VCaP (cell line): ENCODE measurements at regions not wholly inside any gene's neighbourhood (a gene's known extent, or its start where the extent isn't known, plus 50 kb on each side); places are given as distances from the start of the nearest gene placed in this dataset.

Source experiments
- H3K27ac ChIP-seq: fragments of 450-650 bp; 2 replicates; pipeline ENCODE4 v1.5.1; 2017
- CTCF ChIP-seq: fragments of 450-650 bp; conservative IDR thresholded peaks from 2 replicates; pipeline ENCODE4 v1.5.1; 2017; ENCODE audit warnings: mild to moderate bottlenecking, moderate library complexity

GRCh38 chr7:46243406-46243805 is 322.3 kb upstream of the IGFBP3 start:
- TF ChIP-seq CTCF: no peak
- H3K27ac ChIP-seq: no peak overlapping the region

GRCh38 chr7:46239846-46240245 is 318.8 kb upstream of the IGFBP3 start:
- no peak for TF ChIP-seq CTCF

GRCh38 chr7:46237466-46237865 is 316.4 kb upstream of the IGFBP3 start:
- no peak overlapping the region for H3K27ac ChIP-seq
- no peak for TF ChIP-seq CTCF

More at GRCh38 chr7:46239846-46240245, 318.8 kb upstream of the IGFBP3 start:
- no peak overlapping the region for H3K27ac ChIP-seq

- no peak for TF ChIP-seq CTCF
- no peak overlapping the region for H3K27ac ChIP-seq
Measured at GRCh38 chr7:46233585-46234329, 312.7 kb upstream of the IGFBP3 start.

GRCh38 chr7:46230990-46231305 is 309.9 kb upstream of the IGFBP3 start:
- no peak overlapping the region for H3K27ac ChIP-seq

GRCh38 chr7:46230298-46230989 is 309.4 kb upstream of the IGFBP3 start:
- TF ChIP-seq CTCF: no peak
- no peak overlapping the region for H3K27ac ChIP-seq

More at GRCh38 chr7:46230990-46231305, 309.9 kb upstream of the IGFBP3 start:
- TF ChIP-seq CTCF: no peak

GRCh38 chr7:46229409-46229808 is 308.3 kb upstream of the IGFBP3 start:
- no peak overlapping the region for H3K27ac ChIP-seq
- no peak for TF ChIP-seq CTCF
